ENCODE measurements at regions not wholly inside any gene's neighbourhood (a gene's known extent, or its start where the extent isn't known, plus 50 kb on each side); places are given as distances from the start of the nearest gene placed in this dataset.

DNA sequence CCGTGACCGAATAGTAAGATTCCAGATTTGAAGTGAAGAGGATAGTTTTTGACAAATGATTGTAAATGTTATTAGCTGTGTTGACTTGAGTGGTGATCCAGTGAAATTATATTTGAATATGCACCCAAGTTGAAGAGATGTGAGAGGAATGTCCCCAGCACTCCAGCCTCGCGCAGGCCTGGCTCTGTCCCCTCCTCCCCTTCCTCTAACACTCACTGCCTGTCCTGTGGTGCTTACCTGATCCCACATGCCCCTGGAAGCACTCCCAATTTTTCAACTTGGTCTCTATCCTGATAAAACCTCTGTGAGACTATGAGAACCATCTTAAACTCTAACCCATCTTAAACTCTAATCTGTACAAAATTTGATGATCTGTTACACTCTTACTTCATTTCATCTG is 154.7 kb upstream of the LRP1B start:
- H3K9ac ChIP-seq (replicated peaks in 1 of 4; ENCODE audit: extremely low read depth in 1 of 4, low read depth in 3 of 4, low read length in 3 of 4) = no peak overlapping the region
- no peak overlapping the region for H2BK120ac ChIP-seq (replicated peaks; ENCODE audit: low read depth, low read length)
- H3K79me1 ChIP-seq (ENCODE audit: low read depth, low read length) = no peaks in the 10 kb centered on the region
- H2AFZ ChIP-seq (ENCODE audit: low read length) = no peak overlapping the region
- no peaks in the 10 kb centered on the region for H3K9me3 ChIP-seq (ENCODE audit: insufficient read depth in 2 of 2, low read depth in 1 of 2, low read length in 1 of 2)
- no peak overlapping the region for H3K4me2 ChIP-seq (ENCODE audit: insufficient read depth in 1 of 2, low read depth in 2 of 2, low read length in 2 of 2)
- WGBS, 2 experiments (ENCODE audit: extremely low coverage in 1 of 2, insufficient coverage in 1 of 2, insufficient read length in 1 of 2, insufficient replicate concordance in 2 of 2, low coverage in 1 of 2, low lambda C conversion rate in 2 of 2, missing lambda C conversion rate in 1 of 2) = 86% methylated on average over 4 of the region's 4 CpGs; no CpG with 5 or more reads in 1 of the 2 experiments
- H2BK5ac ChIP-seq (ENCODE audit: low read depth, low read length) = no peak overlapping the region
- no peak overlapping the region for H3K4me3 ChIP-seq (ENCODE audit: extremely low read depth in 1 of 4, insufficient read depth in 2 of 4, low read depth in 3 of 4, low read length in 4 of 4)
- no peak overlapping the region for H3K4ac ChIP-seq (replicated peaks; ENCODE audit: insufficient read length, low read depth, low read length)
- H2BK12ac ChIP-seq (ENCODE audit: low read depth, low read length) = no peak overlapping the region
- no peak overlapping the region for H3K23ac ChIP-seq (ENCODE audit: insufficient read length)
- H3K23me2 ChIP-seq (ENCODE audit: low read depth, low read length) = no peaks in the 10 kb centered on the region
- no peak overlapping the region for H3K14ac ChIP-seq (ENCODE audit: insufficient read length)
- no peak overlapping the region for H2AK5ac ChIP-seq (ENCODE audit: low read depth, low read length)
- no peak overlapping the region for H4K8ac ChIP-seq (ENCODE audit: extremely low read depth, insufficient read depth, low read length)
- no peak overlapping the region for H3K18ac ChIP-seq (ENCODE audit: extremely low read depth, low read length)
- no peak overlapping the region for H3K27ac ChIP-seq (ENCODE audit: low read depth, low read length)
- no peak overlapping the region for H2BK20ac ChIP-seq (ENCODE audit: low read length)
- no peak overlapping the region for H3K56ac ChIP-seq (replicated peaks; ENCODE audit: insufficient read length, low read depth, low read length)
- CTCF ChIA-PET (ENCODE audit: partially characterized antibody) = interaction anchor here (0.6 to 1.9 kb wide), 5 partner anchors 14 to 1173 kb away, joined by 3 to 8 read pairs (median 5); no protein-coding TSS in a partner anchor
- DNase-seq (ENCODE audit: low read depth in 1 of 2, low spot score in 2 of 2) = no peak
- no peaks in the 10 kb centered on the region for H3K36me3 ChIP-seq (ENCODE audit: control insufficient read depth in 2 of 4, insufficient read depth in 4 of 4, low read length in 3 of 4)
- no peak overlapping the region for H4K5ac ChIP-seq (ENCODE audit: insufficient read length, low read depth, low read length)
- H3K4me1 ChIP-seq (replicated peaks in 1 of 4; ENCODE audit: control insufficient read depth in 3 of 4, insufficient read depth in 4 of 4, low read length in 3 of 4) = peaks cover 0 to 2% (median under 1%) of the 10 kb centered on the region in 4 experiments; a peak in 1 of 7 replicates
- no peak overlapping the region for H2BK15ac ChIP-seq (ENCODE audit: low read length)
- no peaks in the 10 kb centered on the region for H3K27me3 ChIP-seq (replicated peaks in 1 of 4; ENCODE audit: control insufficient read depth in 3 of 4, extremely low read depth in 1 of 4, insufficient read depth in 3 of 4, low read length in 3 of 4)
- H3K79me2 ChIP-seq (ENCODE audit: control insufficient read depth in 1 of 2, insufficient read depth in 2 of 2, low read length in 2 of 2) = no peaks in the 10 kb centered on the region
- POLR2A ChIA-PET (ENCODE audit: partially characterized antibody) = no interaction called here
- FAIRE-seq = no peak
- no peak overlapping the region for H4K91ac ChIP-seq (replicated peaks; ENCODE audit: insufficient read length, low read length)
- H4K20me1 ChIP-seq (replicated peaks in 1 of 2; ENCODE audit: control insufficient read depth in 1 of 2, insufficient read depth in 2 of 2, low read length in 2 of 2) = no peaks in the 10 kb centered on the region
- TF ChIP-seq JUN (IDR thresholded peaks at IDR 0.05; ENCODE audit: low read depth, low read length) = no peak
- no peak for TF ChIP-seq BCL11A (IDR thresholded peaks at IDR 0.05; ENCODE audit: low read depth in 2 of 2, low read length in 2 of 2)
- TF ChIP-seq CREB1 (IDR thresholded peaks at IDR 0.05) = no peak
- TF ChIP-seq YY1 (IDR thresholded peaks at IDR 0.05; ENCODE audit: low read depth, low read length) = no peak
- TF ChIP-seq ASH2L (IDR thresholded peaks at IDR 0.05; ENCODE audit: low read length) = no peak
- TF ChIP-seq SP1 (IDR thresholded peaks at IDR 0.05; ENCODE audit: low read depth, low read length) = no peak
- no peak for TF ChIP-seq RAD21 (IDR thresholded peaks at IDR 0.05 in 1 of 2, conservative IDR thresholded peaks at IDR 0.05 in 1 of 2; ENCODE audit: low read depth in 2 of 2, low read length in 2 of 2)

All from H1 (cell line).